Limb (tissue), 2 donors: ENCODE measurements at regions not wholly inside any gene's neighbourhood (a gene's known extent, or its start where the extent isn't known, plus 50 kb on each side); places are given as distances from the start of the nearest gene placed in this dataset.

Experiments used
- DNase-seq, 2 donors: peaks; one replicate each; pipeline ENCODE4 v3.0.0-alpha.2; 2016; ENCODE audit errors: extremely low spot score in 2 of 2

- no peak for DNase-seq
Observed at GRCh38 chr2:180474716-180475115, 467.6 kb upstream of the CWC22 start.

- DNase-seq, result no peak
Observed at GRCh38 chr2:180473456-180473855, 466.4 kb upstream of the CWC22 start.

- peak in 1 of 2 donors; percentile 55 for DNase-seq
Observed at GRCh38 chr2:180472133-180472532, 465.0 kb upstream of the CWC22 start.

- DNase-seq, result no peak
Observed at GRCh38 chr2:180463608-180464007, 456.5 kb upstream of the CWC22 start.

- no peak for DNase-seq
Observed at GRCh38 chr2:180461761-180462160, 454.7 kb upstream of the CWC22 start.

- no peak for DNase-seq
Observed at GRCh38 chr2:180456801-180457200, 449.7 kb upstream of the CWC22 start.

- no peak for DNase-seq
Observed at GRCh38 chr2:180450841-180451240, 443.7 kb upstream of the CWC22 start.

- no peak for DNase-seq
Observed at GRCh38 chr2:180449171-180449915, 442.2 kb upstream of the CWC22 start.

GRCh38 chr2:180446492-180446891 lies 439.4 kb upstream of the CWC22 start:
- DNase-seq, result no peak

GRCh38 chr2:180443888-180444287 lies 436.8 kb upstream of the CWC22 start:
- no peak for DNase-seq

- no peak for DNase-seq
Observed at GRCh38 chr2:180442860-180443644, 436.0 kb upstream of the CWC22 start.

GRCh38 chr2:180419212-180419611 lies 412.1 kb upstream of the CWC22 start:
- no peak for DNase-seq

- DNase-seq, result no peak
Observed at GRCh38 chr2:180416627-180417026, 409.5 kb upstream of the CWC22 start.

GRCh38 chr2:180413336-180413735 lies 406.2 kb upstream of the CWC22 start:
- DNase-seq, result no peak

GRCh38 chr2:180412219-180412618 lies 405.1 kb upstream of the CWC22 start:
- peak in 1 of 2 donors; percentile 33 for DNase-seq

- no peak for DNase-seq
Observed at GRCh38 chr2:180411661-180412060, 404.6 kb upstream of the CWC22 start.

GRCh38 chr2:180406687-180407086 lies 399.6 kb upstream of the CWC22 start:
- no peak for DNase-seq

- DNase-seq, result no peak
Observed at GRCh38 chr2:180405520-180405919, 398.4 kb upstream of the CWC22 start.

- DNase-seq, result no peak
Observed at GRCh38 chr2:180394305-180394704, 387.2 kb upstream of the CWC22 start.

- DNase-seq, result peak in 1 of 2 donors; percentile 45
Observed at GRCh38 chr2:180385601-180386201, 378.6 kb upstream of the CWC22 start.

GRCh38 chr2:180376066-180376465 lies 369.0 kb upstream of the CWC22 start:
- no peak for DNase-seq

GRCh38 chr2:180374502-180375281 lies 367.6 kb upstream of the CWC22 start:
- DNase-seq, result no peak
